ENCODE measurements at regions not wholly inside any gene's neighbourhood (a gene's known extent, or its start where the extent isn't known, plus 50 kb on each side); places are given as distances from the start of the nearest gene placed in this dataset.

DNA sequence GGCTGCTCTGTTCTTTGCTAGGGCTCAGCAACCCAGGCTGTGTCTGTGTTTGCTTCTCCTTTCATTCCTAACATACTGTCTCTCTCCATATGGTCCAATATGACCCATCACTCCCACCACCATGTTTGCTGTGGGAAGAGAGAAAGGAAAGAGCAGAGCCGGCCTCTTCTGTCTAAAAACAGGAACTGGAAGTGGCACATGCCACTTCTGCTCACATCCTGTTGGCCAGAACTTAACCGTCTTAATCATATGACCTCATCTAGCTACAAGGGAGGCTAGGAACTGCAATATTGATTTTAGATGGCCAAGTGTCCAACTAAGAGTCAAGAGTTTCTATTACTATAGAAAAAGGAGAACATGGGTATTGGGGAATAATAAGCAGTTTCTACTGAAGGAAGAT, 212.5 kb upstream of the CHD6 start:
- H3K36me3 ChIP-seq (ENCODE audit: control insufficient read depth in 5 of 5, insufficient read depth in 5 of 5, low read length in 5 of 5) = no peaks in the 10 kb centered on the region
- H3K27me3 ChIP-seq (ENCODE audit: control insufficient read depth in 5 of 5, insufficient read depth in 4 of 5, low read length in 5 of 5) = peaks cover 0 to 7% (median 0%) of the 10 kb centered on the region in 5 donors
- H3K27ac ChIP-seq (ENCODE audit: low read depth, low read length) = no peak overlapping the region
- H3K9ac ChIP-seq (ENCODE audit: low read length in 5 of 5) = no peak overlapping the region
- no peaks in the 10 kb centered on the region for H3K9me3 ChIP-seq (ENCODE audit: control insufficient read depth in 5 of 5, low read length in 5 of 5)
- H3K4me3 ChIP-seq (ENCODE audit: low read depth in 1 of 5, low read length in 5 of 5) = no peak overlapping the region
- H3K4me1 ChIP-seq (ENCODE audit: control insufficient read depth in 5 of 5, insufficient read depth in 5 of 5, low read length in 5 of 5) = peaks cover 0 to 12% (median 6%) of the 10 kb centered on the region in 5 donors

DNA sequence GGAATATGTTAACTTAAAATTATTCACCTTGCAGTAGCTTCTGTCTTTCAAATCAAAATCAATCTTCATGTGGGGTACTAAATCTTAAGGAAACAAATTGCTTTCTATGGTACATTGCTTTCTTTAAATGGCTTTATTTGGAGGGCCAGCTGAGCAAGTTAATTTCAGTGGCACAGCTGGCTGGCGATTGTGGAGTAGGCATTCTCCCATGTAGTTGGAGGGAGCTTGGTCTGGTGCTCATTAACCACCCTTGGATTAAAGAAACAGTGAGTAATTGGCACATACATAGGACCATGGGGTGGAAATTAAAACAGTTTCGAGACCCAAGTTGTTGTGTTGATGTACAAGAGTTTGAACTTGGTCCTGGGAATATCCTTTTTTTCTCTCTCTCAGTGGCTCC, 201.3 kb upstream of the CHD6 start:
- H3K4me1 ChIP-seq (ENCODE audit: control insufficient read depth in 5 of 5, insufficient read depth in 5 of 5, low read length in 5 of 5) = no peaks in the 10 kb centered on the region
- peaks cover 0 to 4% (median 0%) of the 10 kb centered on the region in 5 donors for H3K9me3 ChIP-seq (ENCODE audit: control insufficient read depth in 5 of 5, low read length in 5 of 5)
- peaks cover 0 to 8% (median 0%) of the 10 kb centered on the region in 5 donors for H3K27me3 ChIP-seq (ENCODE audit: control insufficient read depth in 5 of 5, insufficient read depth in 4 of 5, low read length in 5 of 5)
- no peak overlapping the region for H3K27ac ChIP-seq (ENCODE audit: low read depth, low read length)
- H3K36me3 ChIP-seq (ENCODE audit: control insufficient read depth in 5 of 5, insufficient read depth in 5 of 5, low read length in 5 of 5) = no peaks in the 10 kb centered on the region
- no peak overlapping the region for H3K9ac ChIP-seq (ENCODE audit: low read length in 5 of 5)
- no peak overlapping the region for H3K4me3 ChIP-seq (ENCODE audit: low read depth in 1 of 5, low read length in 5 of 5)

DNA sequence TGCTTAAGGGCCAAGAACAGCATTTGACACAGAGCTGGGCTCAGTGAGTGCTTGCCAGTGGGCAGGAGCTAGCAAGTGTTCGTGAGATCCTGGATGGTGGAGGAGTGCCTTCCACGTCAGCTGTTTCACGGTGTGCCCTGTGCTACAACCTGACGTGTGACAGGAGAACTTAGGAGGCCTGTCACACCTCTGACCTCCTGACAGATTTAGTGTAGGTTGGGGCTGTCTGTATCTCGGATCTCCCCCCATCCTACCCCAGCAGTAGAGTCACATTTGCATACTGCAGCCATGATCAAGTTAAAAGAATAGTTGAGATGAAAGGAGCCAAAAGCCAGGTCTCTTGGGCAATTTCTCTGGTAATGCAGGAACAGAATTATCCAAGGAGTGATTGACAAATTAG, 200.8 kb upstream of the CHD6 start:
- Histone ChIP-seq H3K9ac (ENCODE audit: low read length in 5 of 5) (no peak overlapping the region), H3K4me3 (ENCODE audit: low read depth in 1 of 5, low read length in 5 of 5) (no peak overlapping the region), H3K36me3 (ENCODE audit: control insufficient read depth in 5 of 5, insufficient read depth in 5 of 5, low read length in 5 of 5) (no peaks in the 10 kb centered on the region), H3K4me1 (ENCODE audit: control insufficient read depth in 5 of 5, insufficient read depth in 5 of 5, low read length in 5 of 5) (no peaks in the 10 kb centered on the region), H3K27me3 (ENCODE audit: control insufficient read depth in 5 of 5, insufficient read depth in 4 of 5, low read length in 5 of 5) (peaks cover 0 to 8% (median 0%) of the 10 kb centered on the region in 5 donors), H3K9me3 (ENCODE audit: control insufficient read depth in 5 of 5, low read length in 5 of 5) (peaks cover 0 to 4% (median 0%) of the 10 kb centered on the region in 5 donors), H3K27ac (ENCODE audit: low read depth, low read length) (no peak overlapping the region)

GRCh38 chr20:41818369-41818768, 200.2 kb upstream of the CHD6 start:
- Histone ChIP-seq H3K9ac (ENCODE audit: low read length in 5 of 5) (no peak overlapping the region), H3K9me3 (ENCODE audit: control insufficient read depth in 5 of 5, low read length in 5 of 5) (peaks cover 0 to 5% (median 3%) of the 10 kb centered on the region in 5 donors), H3K36me3 (ENCODE audit: control insufficient read depth in 5 of 5, insufficient read depth in 5 of 5, low read length in 5 of 5) (no peaks in the 10 kb centered on the region), H3K27ac (ENCODE audit: low read depth, low read length) (no peak overlapping the region), H3K27me3 (ENCODE audit: control insufficient read depth in 5 of 5, insufficient read depth in 4 of 5, low read length in 5 of 5) (peaks cover 0 to 8% (median 1%) of the 10 kb centered on the region in 5 donors), H3K4me3 (ENCODE audit: low read depth in 1 of 5, low read length in 5 of 5) (no peak overlapping the region), H3K4me1 (ENCODE audit: control insufficient read depth in 5 of 5, insufficient read depth in 5 of 5, low read length in 5 of 5) (no peaks in the 10 kb centered on the region)

DNA sequence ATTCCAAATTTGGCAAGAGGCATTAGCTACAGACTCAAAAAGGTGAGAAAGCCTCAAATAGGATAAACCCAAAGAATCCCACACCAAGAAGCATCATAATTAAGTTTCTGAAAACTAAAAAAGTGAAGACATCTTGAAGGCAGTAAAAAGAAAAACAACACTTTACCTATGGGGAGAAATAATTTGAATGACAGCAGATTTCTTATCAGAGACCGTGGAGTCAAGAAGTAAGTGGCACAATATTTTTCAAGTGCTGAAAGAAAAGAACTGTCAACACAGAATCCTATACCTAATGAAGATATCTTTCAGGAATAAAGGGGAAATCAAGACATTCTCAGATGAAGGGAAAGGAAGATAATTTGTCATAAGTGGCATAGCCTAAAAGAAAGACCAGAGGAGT, 193.3 kb upstream of the CHD6 start:
- Histone ChIP-seq H3K9ac (ENCODE audit: low read length in 5 of 5) (no peak overlapping the region), H3K27me3 (ENCODE audit: control insufficient read depth in 5 of 5, insufficient read depth in 4 of 5, low read length in 5 of 5) (peaks cover 0 to 3% (median 0%) of the 10 kb centered on the region in 5 donors), H3K27ac (ENCODE audit: low read depth, low read length) (no peak overlapping the region), H3K4me1 (ENCODE audit: control insufficient read depth in 5 of 5, insufficient read depth in 5 of 5, low read length in 5 of 5) (no peaks in the 10 kb centered on the region), H3K36me3 (ENCODE audit: control insufficient read depth in 5 of 5, insufficient read depth in 5 of 5, low read length in 5 of 5) (no peaks in the 10 kb centered on the region), H3K4me3 (ENCODE audit: low read depth in 1 of 5, low read length in 5 of 5) (no peak overlapping the region), H3K9me3 (ENCODE audit: control insufficient read depth in 5 of 5, low read length in 5 of 5) (peaks cover 0 to 17% (median 3%) of the 10 kb centered on the region in 5 donors)

GRCh38 chr20:41800040-41800439, 181.9 kb upstream of the CHD6 start:
- Histone ChIP-seq H3K4me1 (ENCODE audit: control insufficient read depth in 5 of 5, insufficient read depth in 5 of 5, low read length in 5 of 5) (no peaks in the 10 kb centered on the region), H3K9ac (ENCODE audit: low read length in 5 of 5) (no peak overlapping the region), H3K4me3 (ENCODE audit: low read depth in 1 of 5, low read length in 5 of 5) (no peak overlapping the region)

GRCh38 chr20:41798930-41799502, 180.8 kb upstream of the CHD6 start:
- peaks cover 0 to 10% (median 2%) of the 10 kb centered on the region in 5 donors for H3K27me3 ChIP-seq (ENCODE audit: control insufficient read depth in 5 of 5, insufficient read depth in 4 of 5, low read length in 5 of 5)
- H3K36me3 ChIP-seq (ENCODE audit: control insufficient read depth in 5 of 5, insufficient read depth in 5 of 5, low read length in 5 of 5) = no peaks in the 10 kb centered on the region
- no peak overlapping the region for H3K27ac ChIP-seq (ENCODE audit: low read depth, low read length)
- no peaks in the 10 kb centered on the region for H3K4me1 ChIP-seq (ENCODE audit: control insufficient read depth in 5 of 5, insufficient read depth in 5 of 5, low read length in 5 of 5)
- H3K9me3 ChIP-seq (ENCODE audit: control insufficient read depth in 5 of 5, low read length in 5 of 5) = no peaks in the 10 kb centered on the region
- no peak overlapping the region for H3K9ac ChIP-seq (ENCODE audit: low read length in 5 of 5)
- H3K4me3 ChIP-seq (ENCODE audit: low read depth in 1 of 5, low read length in 5 of 5) = no peak overlapping the region

More at GRCh38 chr20:41800040-41800439, 181.9 kb upstream of the CHD6 start:
- Histone ChIP-seq H3K36me3 (ENCODE audit: control insufficient read depth in 5 of 5, insufficient read depth in 5 of 5, low read length in 5 of 5) (no peaks in the 10 kb centered on the region), H3K27me3 (ENCODE audit: control insufficient read depth in 5 of 5, insufficient read depth in 4 of 5, low read length in 5 of 5) (peaks cover 0 to 10% (median 2%) of the 10 kb centered on the region in 5 donors), H3K9me3 (ENCODE audit: control insufficient read depth in 5 of 5, low read length in 5 of 5) (no peaks in the 10 kb centered on the region), H3K27ac (ENCODE audit: low read depth, low read length) (no peak overlapping the region)

- no peak overlapping the region for H3K4me3 ChIP-seq (ENCODE audit: low read depth in 1 of 5, low read length in 5 of 5)
- no peak overlapping the region for H3K9ac ChIP-seq (ENCODE audit: low read length in 5 of 5)
- H3K9me3 ChIP-seq (ENCODE audit: control insufficient read depth in 5 of 5, low read length in 5 of 5) = peaks cover 0 to 2% (median 0%) of the 10 kb centered on the region in 5 donors
- no peaks in the 10 kb centered on the region for H3K36me3 ChIP-seq (ENCODE audit: control insufficient read depth in 5 of 5, insufficient read depth in 5 of 5, low read length in 5 of 5)
- H3K27ac ChIP-seq (ENCODE audit: low read depth, low read length) = no peak overlapping the region
- no peaks in the 10 kb centered on the region for H3K4me1 ChIP-seq (ENCODE audit: control insufficient read depth in 5 of 5, insufficient read depth in 5 of 5, low read length in 5 of 5)
- peaks cover 0 to 5% (median 3%) of the 10 kb centered on the region in 5 donors for H3K27me3 ChIP-seq (ENCODE audit: control insufficient read depth in 5 of 5, insufficient read depth in 4 of 5, low read length in 5 of 5)
Observed at GRCh38 chr20:41786158-41786557, 168.0 kb upstream of the CHD6 start.

DNA sequence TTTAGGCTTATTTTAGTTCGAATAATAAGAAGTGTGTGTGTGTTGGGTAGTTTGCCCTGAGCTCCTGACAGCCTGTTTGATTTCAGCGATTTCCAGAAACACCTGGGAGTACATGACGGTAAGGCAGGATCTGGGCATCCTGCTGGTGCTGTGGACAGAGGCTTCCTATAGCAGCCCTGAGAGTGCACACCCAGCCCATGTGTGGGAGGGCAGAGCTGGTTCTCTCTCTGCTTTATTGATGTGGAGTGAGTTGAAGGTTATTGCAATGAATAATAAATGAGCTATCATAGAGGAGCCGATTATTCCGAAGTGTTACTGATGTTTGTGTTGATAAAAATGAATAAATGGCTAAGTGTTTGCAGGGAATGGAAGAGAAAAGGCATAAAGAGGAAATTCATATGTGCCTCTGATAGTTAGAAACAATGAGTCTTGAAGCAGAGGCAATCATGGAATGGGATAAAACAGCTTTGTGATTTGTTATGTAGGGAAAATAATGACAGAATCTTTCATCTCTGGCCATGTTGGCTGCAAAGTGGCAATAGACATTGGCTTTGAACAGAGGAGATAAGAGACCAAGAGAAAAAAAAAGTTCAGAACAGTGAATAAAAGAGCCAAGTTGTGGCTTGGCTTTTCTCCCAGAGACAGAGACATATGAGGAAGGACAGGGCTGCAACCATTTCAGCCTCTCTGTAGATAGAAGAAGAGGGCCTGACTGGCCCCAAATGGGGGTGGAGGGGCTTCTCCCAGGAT, 166.2 kb upstream of the CHD6 start:
- H3K4me3 ChIP-seq (ENCODE audit: low read depth in 1 of 5, low read length in 5 of 5) = no peak overlapping the region
- peaks cover 0 to 8% (median 2%) of the 10 kb centered on the region in 5 donors for H3K27me3 ChIP-seq (ENCODE audit: control insufficient read depth in 5 of 5, insufficient read depth in 4 of 5, low read length in 5 of 5)
- no peak overlapping the region for H3K27ac ChIP-seq (ENCODE audit: low read depth, low read length)
- H3K9me3 ChIP-seq (ENCODE audit: control insufficient read depth in 5 of 5, low read length in 5 of 5) = peaks cover 0 to 5% (median 0%) of the 10 kb centered on the region in 5 donors
- no peaks in the 10 kb centered on the region for H3K36me3 ChIP-seq (ENCODE audit: control insufficient read depth in 5 of 5, insufficient read depth in 5 of 5, low read length in 5 of 5)
- no peak overlapping the region for H3K9ac ChIP-seq (ENCODE audit: low read length in 5 of 5)
- H3K4me1 ChIP-seq (ENCODE audit: control insufficient read depth in 5 of 5, insufficient read depth in 5 of 5, low read length in 5 of 5) = no peaks in the 10 kb centered on the region

DNA sequence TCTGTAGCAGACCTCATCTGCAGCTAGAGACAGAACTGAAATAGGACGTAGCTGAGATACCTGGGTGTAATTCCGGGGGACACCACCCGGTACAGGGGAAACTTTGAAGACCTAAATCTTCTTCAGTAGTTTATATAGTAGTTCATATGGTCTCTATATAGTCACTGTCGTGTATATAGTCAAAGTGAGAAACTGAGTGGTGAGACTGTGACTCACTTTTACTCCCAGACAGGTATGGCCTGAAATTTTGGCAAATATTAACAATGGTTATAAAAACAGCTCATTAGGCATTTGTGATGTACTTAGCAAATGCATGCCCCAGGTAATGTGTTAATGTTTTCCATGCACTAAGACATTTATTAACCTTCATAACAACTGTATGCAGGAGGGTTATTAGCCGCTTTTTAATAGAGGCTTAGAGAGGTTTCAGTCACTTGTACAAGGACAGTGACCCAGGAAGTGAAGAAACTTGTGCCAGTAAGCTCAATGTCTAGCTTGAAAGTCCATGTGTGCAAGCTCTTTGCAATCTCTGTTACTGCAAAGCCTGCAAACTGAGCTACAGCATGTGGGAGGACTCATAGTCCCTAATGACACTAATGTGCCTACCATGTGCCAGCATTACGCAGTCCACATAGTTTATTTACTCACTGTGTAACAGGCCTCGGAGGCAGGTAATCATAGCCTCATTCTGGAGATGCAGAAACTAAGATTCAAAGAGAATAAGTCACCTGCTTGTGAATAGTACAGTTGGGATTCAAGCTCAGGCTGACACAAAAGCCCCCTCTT, 165.4 kb upstream of the CHD6 start:
- Histone ChIP-seq H3K27ac (ENCODE audit: low read depth, low read length) (no peak overlapping the region), H3K4me1 (ENCODE audit: control insufficient read depth in 5 of 5, insufficient read depth in 5 of 5, low read length in 5 of 5) (no peaks in the 10 kb centered on the region), H3K9ac (ENCODE audit: low read length in 5 of 5) (no peak overlapping the region), H3K27me3 (ENCODE audit: control insufficient read depth in 5 of 5, insufficient read depth in 4 of 5, low read length in 5 of 5) (peaks cover 0 to 11% (median 3%) of the 10 kb centered on the region in 5 donors), H3K4me3 (ENCODE audit: low read depth in 1 of 5, low read length in 5 of 5) (no peak overlapping the region), H3K9me3 (ENCODE audit: control insufficient read depth in 5 of 5, low read length in 5 of 5) (peaks cover 0 to 5% (median 0%) of the 10 kb centered on the region in 5 donors), H3K36me3 (ENCODE audit: control insufficient read depth in 5 of 5, insufficient read depth in 5 of 5, low read length in 5 of 5) (no peaks in the 10 kb centered on the region)
